ENCODE measurements at regions not wholly inside any gene's neighbourhood (a gene's known extent, or its start where the extent isn't known, plus 50 kb on each side); places are given as distances from the start of the nearest gene placed in this dataset.

DNA sequence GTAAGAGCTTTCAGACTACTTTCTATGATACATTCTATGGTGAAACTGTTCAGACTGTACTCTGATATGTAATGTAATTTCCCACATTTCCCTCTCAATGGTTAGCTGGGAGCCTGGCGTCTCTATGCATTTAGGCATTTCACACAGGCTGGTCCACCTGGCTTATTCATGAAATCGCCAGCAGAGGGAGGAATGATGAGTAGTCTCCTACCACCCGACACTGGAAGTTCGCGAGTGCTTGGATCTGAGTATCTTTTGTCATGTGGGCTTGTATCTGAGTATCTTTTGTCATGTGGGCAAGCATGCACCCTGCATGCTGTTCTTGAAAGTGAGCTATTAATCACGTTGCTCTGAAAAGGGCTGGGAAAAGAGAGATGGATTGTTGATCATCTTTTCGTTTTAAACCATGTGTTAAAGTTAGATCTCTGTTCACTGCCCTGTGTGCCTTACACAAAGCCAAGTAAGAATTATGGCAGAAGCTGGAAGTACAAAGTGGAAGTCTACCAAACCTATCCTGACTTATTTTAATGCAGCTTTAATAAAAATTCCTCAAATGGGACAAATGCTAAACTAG lies 235.0 kb downstream of the ATP23 start:
- Histone ChIP-seq H3K27ac (ENCODE audit: low read depth, low read length) (no peak overlapping the region), H3K9me3 (ENCODE audit: insufficient read depth, low read length) (no peaks in the 10 kb centered on the region), H3F3A (ENCODE audit: insufficient read depth) (no peaks in the 10 kb centered on the region), H3K27me3 (ENCODE audit: low read length) (no peaks in the 10 kb centered on the region), H3K9me2 (replicated peaks; ENCODE audit: insufficient read depth, low read length) (no peaks in the 10 kb centered on the region), H3K4me2 (ENCODE audit: low read depth, low read length, poor library complexity, severe bottlenecking) (no peak overlapping the region), H3K36me3 (ENCODE audit: low read length) (no peaks in the 10 kb centered on the region), H3K79me2 (ENCODE audit: insufficient read depth, low read length) (no peaks in the 10 kb centered on the region), H2AFZ (ENCODE audit: low read depth, low read length, severe bottlenecking) (no peak overlapping the region), H3K4me3 (ENCODE audit: insufficient read depth, low read length, poor library complexity, severe bottlenecking) (no peak overlapping the region), H4K20me1 (ENCODE audit: low read depth, low read length) (no peaks in the 10 kb centered on the region), H3K9ac (ENCODE audit: low read length) (no peak overlapping the region)
- TF ChIP-seq, protein P1, sequence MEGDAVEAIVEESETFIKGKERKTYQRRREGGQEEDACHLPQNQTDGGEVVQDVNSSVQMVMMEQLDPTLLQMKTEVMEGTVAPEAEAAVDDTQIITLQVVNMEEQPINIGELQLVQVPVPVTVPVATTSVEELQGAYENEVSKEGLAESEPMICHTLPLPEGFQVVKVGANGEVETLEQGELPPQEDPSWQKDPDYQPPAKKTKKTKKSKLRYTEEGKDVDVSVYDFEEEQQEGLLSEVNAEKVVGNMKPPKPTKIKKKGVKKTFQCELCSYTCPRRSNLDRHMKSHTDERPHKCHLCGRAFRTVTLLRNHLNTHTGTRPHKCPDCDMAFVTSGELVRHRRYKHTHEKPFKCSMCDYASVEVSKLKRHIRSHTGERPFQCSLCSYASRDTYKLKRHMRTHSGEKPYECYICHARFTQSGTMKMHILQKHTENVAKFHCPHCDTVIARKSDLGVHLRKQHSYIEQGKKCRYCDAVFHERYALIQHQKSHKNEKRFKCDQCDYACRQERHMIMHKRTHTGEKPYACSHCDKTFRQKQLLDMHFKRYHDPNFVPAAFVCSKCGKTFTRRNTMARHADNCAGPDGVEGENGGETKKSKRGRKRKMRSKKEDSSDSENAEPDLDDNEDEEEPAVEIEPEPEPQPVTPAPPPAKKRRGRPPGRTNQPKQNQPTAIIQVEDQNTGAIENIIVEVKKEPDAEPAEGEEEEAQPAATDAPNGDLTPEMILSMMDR (IDR thresholded peaks at IDR 0.05; ENCODE audit: insufficient read depth, low read length, poor library complexity, severe bottlenecking) = no peak
- no peak for TF ChIP-seq EZH2phosphoT487 (conservative IDR thresholded peaks at IDR 0.05; ENCODE audit: low read length)

DNA sequence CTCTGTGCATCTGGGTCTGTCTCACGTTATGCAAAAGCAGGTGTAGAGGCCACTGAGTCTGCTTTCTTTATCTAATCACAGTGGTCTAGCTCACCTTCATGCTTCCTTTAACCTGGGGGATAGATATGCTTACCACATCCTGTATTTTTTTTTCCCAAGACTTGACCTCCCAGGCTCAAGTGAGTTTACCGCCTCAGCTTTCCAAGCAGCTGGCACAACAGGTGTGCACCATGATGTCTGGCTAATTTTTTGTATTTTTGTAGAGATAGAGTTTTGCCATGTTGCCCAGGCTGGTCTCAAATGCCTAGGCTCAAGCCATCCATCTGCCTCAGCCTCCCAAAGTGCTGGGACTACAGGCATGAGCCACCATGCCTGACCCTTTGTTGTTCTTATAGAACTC lies 236.0 kb downstream of the ATP23 start:
- no peak overlapping the region for H3K9ac ChIP-seq (ENCODE audit: low read length)
- no peak for TF ChIP-seq EZH2phosphoT487 (conservative IDR thresholded peaks at IDR 0.05; ENCODE audit: low read length)
- TF ChIP-seq, protein P1 (IDR thresholded peaks at IDR 0.05; ENCODE audit: insufficient read depth, low read length, poor library complexity, severe bottlenecking) = no peak
- no peak overlapping the region for H3K4me2 ChIP-seq (ENCODE audit: low read depth, low read length, poor library complexity, severe bottlenecking)
- no peaks in the 10 kb centered on the region for H3K79me2 ChIP-seq (ENCODE audit: insufficient read depth, low read length)
- H3K4me3 ChIP-seq (ENCODE audit: insufficient read depth, low read length, poor library complexity, severe bottlenecking) = no peak overlapping the region
- no peaks in the 10 kb centered on the region for H3K9me3 ChIP-seq (ENCODE audit: insufficient read depth, low read length)
- H3K27ac ChIP-seq (ENCODE audit: low read depth, low read length) = no peak overlapping the region
- no peaks in the 10 kb centered on the region for H3K9me2 ChIP-seq (replicated peaks; ENCODE audit: insufficient read depth, low read length)
- no peaks in the 10 kb centered on the region for H3F3A ChIP-seq (ENCODE audit: insufficient read depth)
- H2AFZ ChIP-seq (ENCODE audit: low read depth, low read length, severe bottlenecking) = no peak overlapping the region
- no peaks in the 10 kb centered on the region for H3K36me3 ChIP-seq (ENCODE audit: low read length)
- no peaks in the 10 kb centered on the region for H3K27me3 ChIP-seq (ENCODE audit: low read length)
- H4K20me1 ChIP-seq (ENCODE audit: low read depth, low read length) = no peaks in the 10 kb centered on the region

DNA sequence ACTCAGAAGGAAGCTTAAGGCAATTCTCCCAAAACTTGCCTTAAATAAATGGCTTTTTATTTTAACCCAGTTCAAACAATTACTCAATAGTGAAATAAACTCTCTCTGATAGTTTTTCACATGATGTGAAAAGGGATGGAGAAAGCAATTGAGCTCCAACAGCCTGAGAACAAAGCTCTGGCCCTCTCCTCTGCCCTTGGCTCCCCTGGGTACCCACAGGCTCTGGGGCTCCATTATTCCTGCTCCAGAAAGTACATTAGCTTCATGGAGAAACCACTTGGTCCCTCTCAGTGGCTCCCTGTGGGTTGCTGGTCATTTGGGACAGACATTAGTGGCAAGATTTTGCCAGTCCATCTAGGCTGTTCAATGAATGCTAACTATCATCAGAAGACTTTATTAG lies 242.8 kb downstream of the ATP23 start:
- H4K20me1 ChIP-seq (ENCODE audit: low read depth, low read length) = no peaks in the 10 kb centered on the region
- H3K9me2 ChIP-seq (replicated peaks; ENCODE audit: insufficient read depth, low read length) = 0 out of 2 replicates have a peak, but pooled peaks cover 4% of the 10 kb centered on the region
- no peaks in the 10 kb centered on the region for H3K27me3 ChIP-seq (ENCODE audit: low read length)
- H3F3A ChIP-seq (ENCODE audit: insufficient read depth) = no peaks in the 10 kb centered on the region
- no peaks in the 10 kb centered on the region for H3K36me3 ChIP-seq (ENCODE audit: low read length)
- H2AFZ ChIP-seq (ENCODE audit: low read depth, low read length, severe bottlenecking) = no peak overlapping the region
- H3K79me2 ChIP-seq (ENCODE audit: insufficient read depth, low read length) = no peaks in the 10 kb centered on the region
- peaks cover 8% of the 10 kb centered on the region; the same call in 1 of the 2 replicates for H3K9me3 ChIP-seq (ENCODE audit: insufficient read depth, low read length)
- H3K9ac ChIP-seq (ENCODE audit: low read length) = no peak overlapping the region
- H3K4me3 ChIP-seq (ENCODE audit: insufficient read depth, low read length, poor library complexity, severe bottlenecking) = no peak overlapping the region
- TF ChIP-seq EZH2phosphoT487 (conservative IDR thresholded peaks at IDR 0.05; ENCODE audit: low read length) = no peak
- TF ChIP-seq, protein P1 (IDR thresholded peaks at IDR 0.05; ENCODE audit: insufficient read depth, low read length, poor library complexity, severe bottlenecking) = no peak
- H3K4me2 ChIP-seq (ENCODE audit: low read depth, low read length, poor library complexity, severe bottlenecking) = no peak overlapping the region
- no peak overlapping the region for H3K27ac ChIP-seq (ENCODE audit: low read depth, low read length)
